ENCODE measurements at regions not wholly inside any gene's neighbourhood (a gene's known extent, or its start where the extent isn't known, plus 50 kb on each side); places are given as distances from the start of the nearest gene placed in this dataset.

DNA sequence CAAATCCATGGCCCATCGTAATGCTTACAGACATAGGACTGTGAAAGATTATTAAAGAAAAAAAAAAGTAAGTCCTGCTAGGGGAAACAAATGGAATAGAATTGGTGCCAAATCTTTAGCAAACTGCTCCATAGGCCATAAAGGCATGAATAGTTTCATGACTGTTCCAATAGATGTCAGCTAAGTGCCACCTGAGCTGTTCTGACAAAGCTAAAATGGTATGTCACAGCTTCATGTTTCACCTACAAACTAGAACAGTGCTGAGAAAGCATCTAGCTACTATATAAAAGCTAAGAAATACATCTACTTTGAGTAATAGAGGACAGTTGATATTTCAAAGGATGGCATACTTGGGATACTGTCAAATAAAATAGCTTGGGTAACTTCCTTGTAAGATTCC is 771.6 kb upstream of the CA10 start:
- no peak for DNase-seq (ENCODE audit: low spot score)
- TF ChIP-seq CENPT (CRISPR knock-in tag; IDR thresholded peaks at IDR 0.05; ENCODE audit: low read depth) = no peak
- TF ChIP-seq ZNF496 (CRISPR knock-in tag; IDR thresholded peaks at IDR 0.05; ENCODE audit: insufficient replicate concordance) = no peak
- TF ChIP-seq, protein P1, sequence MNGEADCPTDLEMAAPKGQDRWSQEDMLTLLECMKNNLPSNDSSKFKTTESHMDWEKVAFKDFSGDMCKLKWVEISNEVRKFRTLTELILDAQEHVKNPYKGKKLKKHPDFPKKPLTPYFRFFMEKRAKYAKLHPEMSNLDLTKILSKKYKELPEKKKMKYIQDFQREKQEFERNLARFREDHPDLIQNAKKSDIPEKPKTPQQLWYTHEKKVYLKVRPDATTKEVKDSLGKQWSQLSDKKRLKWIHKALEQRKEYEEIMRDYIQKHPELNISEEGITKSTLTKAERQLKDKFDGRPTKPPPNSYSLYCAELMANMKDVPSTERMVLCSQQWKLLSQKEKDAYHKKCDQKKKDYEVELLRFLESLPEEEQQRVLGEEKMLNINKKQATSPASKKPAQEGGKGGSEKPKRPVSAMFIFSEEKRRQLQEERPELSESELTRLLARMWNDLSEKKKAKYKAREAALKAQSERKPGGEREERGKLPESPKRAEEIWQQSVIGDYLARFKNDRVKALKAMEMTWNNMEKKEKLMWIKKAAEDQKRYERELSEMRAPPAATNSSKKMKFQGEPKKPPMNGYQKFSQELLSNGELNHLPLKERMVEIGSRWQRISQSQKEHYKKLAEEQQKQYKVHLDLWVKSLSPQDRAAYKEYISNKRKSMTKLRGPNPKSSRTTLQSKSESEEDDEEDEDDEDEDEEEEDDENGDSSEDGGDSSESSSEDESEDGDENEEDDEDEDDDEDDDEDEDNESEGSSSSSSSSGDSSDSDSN (CRISPR knock-in tag; IDR thresholded peaks at IDR 0.05) = no peak
- TF ChIP-seq, protein P2, sequence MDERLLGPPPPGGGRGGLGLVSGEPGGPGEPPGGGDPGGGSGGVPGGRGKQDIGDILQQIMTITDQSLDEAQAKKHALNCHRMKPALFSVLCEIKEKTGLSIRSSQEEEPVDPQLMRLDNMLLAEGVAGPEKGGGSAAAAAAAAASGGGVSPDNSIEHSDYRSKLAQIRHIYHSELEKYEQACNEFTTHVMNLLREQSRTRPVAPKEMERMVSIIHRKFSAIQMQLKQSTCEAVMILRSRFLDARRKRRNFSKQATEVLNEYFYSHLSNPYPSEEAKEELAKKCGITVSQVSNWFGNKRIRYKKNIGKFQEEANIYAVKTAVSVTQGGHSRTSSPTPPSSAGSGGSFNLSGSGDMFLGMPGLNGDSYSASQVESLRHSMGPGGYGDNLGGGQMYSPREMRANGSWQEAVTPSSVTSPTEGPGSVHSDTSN (CRISPR knock-in tag; IDR thresholded peaks at IDR 0.05) = no peak
- TF ChIP-seq MLLT10 (CRISPR knock-in tag; IDR thresholded peaks at IDR 0.05) = no peak
- TF ChIP-seq KDM6A (CRISPR knock-in tag; IDR thresholded peaks at IDR 0.05; ENCODE audit: low read depth) = no peak
- no TSS peak for BruUV-seq (replicated peaks)
- H3K36me3 ChIP-seq (replicated peaks in 1 of 2; ENCODE audit: control insufficient read depth in 1 of 2, insufficient read depth in 2 of 2, low read length in 2 of 2) = no peaks in the 10 kb centered on the region
- no peak for FAIRE-seq
- H3K4me1 ChIP-seq (ENCODE audit: insufficient read depth, low read length) = no peaks in the 10 kb centered on the region
- no peaks in the 10 kb centered on the region for H3K79me2 ChIP-seq (ENCODE audit: insufficient read depth, low read length)
- intact Hi-C loops (cut with micrococcal nuclease; ENCODE audit: unreplicated experiment) = no loop called here
- H2AFZ ChIP-seq (ENCODE audit: low read length) = no peak overlapping the region
- H3K27ac ChIP-seq (ENCODE audit: extremely low read length, insufficient read depth, low read length) = no peak overlapping the region
- no peak overlapping the region for H3K9ac ChIP-seq (ENCODE audit: insufficient read depth, low read depth, low read length)
- POLR2A ChIA-PET = no interaction called here
- CTCF ChIA-PET (ENCODE audit: low intra/inter-chr PET ratio, low total read pairs) = no interaction called here
- in situ Hi-C loops (cut with HindIII; ENCODE audit: extremely low pct_ligation_motif_present, low pct_unique_long_range_greater_than_20kb) = no loop called here
- H4K20me1 ChIP-seq (ENCODE audit: insufficient read depth, low read length) = no peaks in the 10 kb centered on the region
- WGBS (ENCODE audit: low lambda C conversion rate) = 5% methylated on average over 1 of the region's 1 CpG
- no peak for ATAC-seq
- peaks cover 88% of the 10 kb centered on the region for H3K9me3 ChIP-seq (ENCODE audit: low read length)
- H3K4me2 ChIP-seq (ENCODE audit: low read depth, low read length) = no peak overlapping the region
- H3K27me3 ChIP-seq (ENCODE audit: control insufficient read depth in 1 of 2, insufficient read depth in 2 of 2, low read length in 2 of 2) = no peaks in the 10 kb centered on the region
- no peak overlapping the region for H3K4me3 ChIP-seq (replicated peaks in 1 of 3; ENCODE audit: insufficient read depth in 1 of 3, low read depth in 2 of 3, low read length in 3 of 3)

DNA sequence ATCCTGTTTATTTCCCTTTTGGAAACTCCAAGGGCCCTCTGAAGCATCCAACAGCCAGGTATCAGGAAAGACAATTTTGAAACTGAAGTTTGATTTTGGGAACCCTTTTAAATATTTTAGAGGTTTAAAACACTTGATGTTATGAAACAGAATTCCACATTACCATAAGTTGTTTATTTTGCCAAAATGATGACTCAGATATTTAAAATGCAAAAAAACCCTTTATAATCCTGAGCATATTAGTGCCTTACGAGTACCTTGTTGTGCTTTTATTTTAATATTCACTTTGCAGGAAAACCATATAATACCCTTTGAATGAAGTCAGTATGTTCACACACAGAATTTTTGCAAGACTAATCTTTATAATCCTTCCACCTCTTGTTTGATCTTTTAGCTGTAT is 765.1 kb upstream of the CA10 start:
- in situ Hi-C loops (cut with HindIII; ENCODE audit: extremely low pct_ligation_motif_present, low pct_unique_long_range_greater_than_20kb) = no loop called here
- POLR2A ChIA-PET = no interaction called here
- TF ChIP-seq, protein P3, sequence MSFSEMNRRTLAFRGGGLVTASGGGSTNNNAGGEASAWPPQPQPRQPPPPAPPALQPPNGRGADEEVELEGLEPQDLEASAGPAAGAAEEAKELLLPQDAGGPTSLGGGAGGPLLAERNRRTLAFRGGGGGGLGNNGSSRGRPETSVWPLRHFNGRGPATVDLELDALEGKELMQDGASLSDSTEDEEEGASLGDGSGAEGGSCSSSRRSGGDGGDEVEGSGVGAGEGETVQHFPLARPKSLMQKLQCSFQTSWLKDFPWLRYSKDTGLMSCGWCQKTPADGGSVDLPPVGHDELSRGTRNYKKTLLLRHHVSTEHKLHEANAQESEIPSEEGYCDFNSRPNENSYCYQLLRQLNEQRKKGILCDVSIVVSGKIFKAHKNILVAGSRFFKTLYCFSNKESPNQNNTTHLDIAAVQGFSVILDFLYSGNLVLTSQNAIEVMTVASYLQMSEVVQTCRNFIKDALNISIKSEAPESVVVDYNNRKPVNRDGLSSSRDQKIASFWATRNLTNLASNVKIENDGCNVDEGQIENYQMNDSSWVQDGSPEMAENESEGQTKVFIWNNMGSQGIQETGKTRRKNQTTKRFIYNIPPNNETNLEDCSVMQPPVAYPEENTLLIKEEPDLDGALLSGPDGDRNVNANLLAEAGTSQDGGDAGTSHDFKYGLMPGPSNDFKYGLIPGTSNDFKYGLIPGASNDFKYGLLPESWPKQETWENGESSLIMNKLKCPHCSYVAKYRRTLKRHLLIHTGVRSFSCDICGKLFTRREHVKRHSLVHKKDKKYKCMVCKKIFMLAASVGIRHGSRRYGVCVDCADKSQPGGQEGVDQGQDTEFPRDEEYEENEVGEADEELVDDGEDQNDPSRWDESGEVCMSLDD (CRISPR knock-in tag; IDR thresholded peaks at IDR 0.05; ENCODE audit: borderline replicate concordance) = no peak
- no peak for TF ChIP-seq NRL (CRISPR knock-in tag; IDR thresholded peaks at IDR 0.05; ENCODE audit: borderline replicate concordance)
- peak; percentile 68 for TF ChIP-seq MAFF (IDR thresholded peaks at IDR 0.05; ENCODE audit: low read depth, low read length)
- TF ChIP-seq, protein P4, sequence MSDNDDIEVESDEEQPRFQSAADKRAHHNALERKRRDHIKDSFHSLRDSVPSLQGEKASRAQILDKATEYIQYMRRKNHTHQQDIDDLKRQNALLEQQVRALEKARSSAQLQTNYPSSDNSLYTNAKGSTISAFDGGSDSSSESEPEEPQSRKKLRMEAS (IDR thresholded peaks at IDR 0.05) = no peak
- TF ChIP-seq MYC (CRISPR knock-in tag; IDR thresholded peaks at IDR 0.05; ENCODE audit: borderline replicate concordance) = no peak
- TF ChIP-seq ZBTB3 (CRISPR knock-in tag; IDR thresholded peaks at IDR 0.05; ENCODE audit: borderline replicate concordance, low read depth) = no peak
- TF ChIP-seq MAFK (conservative IDR thresholded peaks at IDR 0.05 in 1 of 2, IDR thresholded peaks at IDR 0.05 in 1 of 2; ENCODE audit: low read length in 2 of 2) = peak; percentile 54 to 82

More for the DNA sequence above, 765.1 kb upstream of the CA10 start:
- H3K27me3 ChIP-seq (ENCODE audit: control insufficient read depth in 1 of 2, insufficient read depth in 2 of 2, low read length in 2 of 2) = no peaks in the 10 kb centered on the region
- intact Hi-C loops (cut with micrococcal nuclease; ENCODE audit: unreplicated experiment) = no loop called here
- no peaks in the 10 kb centered on the region for H4K20me1 ChIP-seq (ENCODE audit: insufficient read depth, low read length)
- H3K4me2 ChIP-seq (ENCODE audit: low read depth, low read length) = no peak overlapping the region
- no peak overlapping the region for H3K9ac ChIP-seq (ENCODE audit: insufficient read depth, low read depth, low read length)
- no peak overlapping the region for H3K27ac ChIP-seq (ENCODE audit: extremely low read length, insufficient read depth, low read length)
- FAIRE-seq = no peak
- no peak overlapping the region for H3K4me3 ChIP-seq (replicated peaks in 1 of 3; ENCODE audit: insufficient read depth in 1 of 3, low read depth in 2 of 3, low read length in 3 of 3)
- no peak overlapping the region for H2AFZ ChIP-seq (ENCODE audit: low read length)
- BruUV-seq (replicated peaks) = no TSS peak
- no peak for ATAC-seq
- H3K79me2 ChIP-seq (ENCODE audit: insufficient read depth, low read length) = no peaks in the 10 kb centered on the region
- CTCF ChIA-PET (ENCODE audit: low intra/inter-chr PET ratio, low total read pairs) = no interaction called here
- H3K9me3 ChIP-seq (ENCODE audit: low read length) = peaks cover 83% of the 10 kb centered on the region
- WGBS (ENCODE audit: low lambda C conversion rate) = 0% methylated on average over 1 of the region's 1 CpG
- no peaks in the 10 kb centered on the region for H3K4me1 ChIP-seq (ENCODE audit: insufficient read depth, low read length)
- no peak for DNase-seq (ENCODE audit: low spot score)
- no peaks in the 10 kb centered on the region for H3K36me3 ChIP-seq (replicated peaks in 1 of 2; ENCODE audit: control insufficient read depth in 1 of 2, insufficient read depth in 2 of 2, low read length in 2 of 2)

Data from HepG2 (cell line).